ENCODE measurements at regions not wholly inside any gene's neighbourhood (a gene's known extent, or its start where the extent isn't known, plus 50 kb on each side); places are given as distances from the start of the nearest gene placed in this dataset.

DNA sequence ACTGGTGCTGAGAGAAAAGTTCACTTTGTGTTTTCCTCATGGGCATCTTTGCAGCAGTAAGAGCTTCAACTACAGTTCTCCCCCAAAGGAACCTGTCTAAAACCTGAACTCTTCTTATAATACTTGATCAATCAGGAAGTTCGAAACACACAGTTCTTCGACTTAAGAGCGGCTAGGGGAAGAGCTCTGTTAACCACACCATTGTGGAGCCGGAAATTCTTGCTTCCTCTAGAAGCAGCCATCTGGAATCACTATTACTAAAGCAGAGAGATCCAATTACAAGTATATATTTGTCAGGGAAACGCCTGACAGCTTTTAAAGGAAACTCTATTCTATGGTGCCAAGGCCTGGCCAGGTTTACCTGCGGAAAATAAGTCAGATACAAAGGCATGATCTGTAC is 337.3 kb upstream of the CBLB start:
- no peak overlapping the region for H3K27ac ChIP-seq
- TF ChIP-seq, protein P1, sequence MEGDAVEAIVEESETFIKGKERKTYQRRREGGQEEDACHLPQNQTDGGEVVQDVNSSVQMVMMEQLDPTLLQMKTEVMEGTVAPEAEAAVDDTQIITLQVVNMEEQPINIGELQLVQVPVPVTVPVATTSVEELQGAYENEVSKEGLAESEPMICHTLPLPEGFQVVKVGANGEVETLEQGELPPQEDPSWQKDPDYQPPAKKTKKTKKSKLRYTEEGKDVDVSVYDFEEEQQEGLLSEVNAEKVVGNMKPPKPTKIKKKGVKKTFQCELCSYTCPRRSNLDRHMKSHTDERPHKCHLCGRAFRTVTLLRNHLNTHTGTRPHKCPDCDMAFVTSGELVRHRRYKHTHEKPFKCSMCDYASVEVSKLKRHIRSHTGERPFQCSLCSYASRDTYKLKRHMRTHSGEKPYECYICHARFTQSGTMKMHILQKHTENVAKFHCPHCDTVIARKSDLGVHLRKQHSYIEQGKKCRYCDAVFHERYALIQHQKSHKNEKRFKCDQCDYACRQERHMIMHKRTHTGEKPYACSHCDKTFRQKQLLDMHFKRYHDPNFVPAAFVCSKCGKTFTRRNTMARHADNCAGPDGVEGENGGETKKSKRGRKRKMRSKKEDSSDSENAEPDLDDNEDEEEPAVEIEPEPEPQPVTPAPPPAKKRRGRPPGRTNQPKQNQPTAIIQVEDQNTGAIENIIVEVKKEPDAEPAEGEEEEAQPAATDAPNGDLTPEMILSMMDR (IDR thresholded peaks at IDR 0.05), result no peak
- no peaks in the 10 kb centered on the region for H3K9me3 ChIP-seq

DNA sequence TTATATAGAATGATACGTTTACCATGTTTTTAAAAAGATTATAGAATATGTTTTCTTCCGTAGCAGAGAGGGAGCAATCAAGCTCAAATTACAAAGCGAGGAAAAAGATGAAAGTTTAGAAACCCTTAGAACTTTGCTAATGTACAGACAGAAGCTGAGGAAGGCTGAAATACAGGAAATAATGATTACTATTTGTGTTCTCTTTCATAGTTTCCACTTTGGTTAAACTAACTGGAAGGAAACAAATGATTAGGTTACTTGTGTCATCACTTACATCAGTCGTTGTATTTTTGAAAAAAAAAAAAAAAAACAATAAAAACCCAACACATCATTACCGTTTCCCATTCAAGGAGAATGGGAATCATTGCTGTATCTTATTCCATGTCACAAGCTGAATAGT is 337.8 kb upstream of the CBLB start:
- H3K4me3 ChIP-seq (ENCODE audit: low read depth in 1 of 2, low read length in 1 of 2), result no peak overlapping the region
- no peak overlapping the region for H3K27ac ChIP-seq
- no peaks in the 10 kb centered on the region for H3K36me3 ChIP-seq
- no peaks in the 10 kb centered on the region for H3K9me3 ChIP-seq
- H3K4me1 ChIP-seq (ENCODE audit: control insufficient read depth in 1 of 2, insufficient read depth in 1 of 2, low read depth in 1 of 2, low read length in 1 of 2), result peaks cover 8 to 9% of the 10 kb centered on the region in 2 experiments
- TF ChIP-seq, protein P1 (IDR thresholded peaks at IDR 0.05), result no peak
- H3K27me3 ChIP-seq, result no peaks in the 10 kb centered on the region

More for the DNA sequence above, 337.3 kb upstream of the CBLB start:
- peaks cover 8 to 9% of the 10 kb centered on the region in 2 experiments for H3K4me1 ChIP-seq (ENCODE audit: control insufficient read depth in 1 of 2, insufficient read depth in 1 of 2, low read depth in 1 of 2, low read length in 1 of 2)
- H3K4me3 ChIP-seq (ENCODE audit: low read depth in 1 of 2, low read length in 1 of 2), result no peak overlapping the region
- no peaks in the 10 kb centered on the region for H3K27me3 ChIP-seq
- H3K36me3 ChIP-seq, result no peaks in the 10 kb centered on the region

DNA sequence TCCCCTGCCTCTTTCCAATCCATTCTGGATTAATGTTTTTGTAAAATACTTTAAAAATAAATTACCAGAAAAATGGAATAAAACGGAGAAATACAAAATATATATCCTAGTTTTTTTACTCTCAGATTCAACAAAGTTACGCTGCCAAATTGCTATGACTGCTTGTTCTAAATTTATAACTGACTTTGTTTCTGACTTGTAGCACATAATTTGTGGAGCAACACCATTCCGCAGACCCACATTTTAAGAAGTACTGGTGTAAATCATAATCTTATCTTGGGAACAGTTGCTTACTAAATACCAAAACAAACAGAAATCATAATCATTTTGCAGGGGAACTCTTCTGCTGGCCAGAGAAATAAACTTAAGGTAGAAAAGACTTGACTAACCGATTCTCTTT is 339.4 kb upstream of the CBLB start:
- TF ChIP-seq, protein P1 (IDR thresholded peaks at IDR 0.05), result no peak
- Histone ChIP-seq H3K4me3 (ENCODE audit: low read depth in 1 of 2, low read length in 1 of 2) (no peak overlapping the region), H3K36me3 (no peaks in the 10 kb centered on the region), H3K9me3 (no peaks in the 10 kb centered on the region), H3K27me3 (no peaks in the 10 kb centered on the region), H3K27ac (no peak overlapping the region), H3K4me1 (ENCODE audit: control insufficient read depth in 1 of 2, insufficient read depth in 1 of 2, low read depth in 1 of 2, low read length in 1 of 2) (peaks cover 8 to 9% of the 10 kb centered on the region in 2 experiments)

DNA sequence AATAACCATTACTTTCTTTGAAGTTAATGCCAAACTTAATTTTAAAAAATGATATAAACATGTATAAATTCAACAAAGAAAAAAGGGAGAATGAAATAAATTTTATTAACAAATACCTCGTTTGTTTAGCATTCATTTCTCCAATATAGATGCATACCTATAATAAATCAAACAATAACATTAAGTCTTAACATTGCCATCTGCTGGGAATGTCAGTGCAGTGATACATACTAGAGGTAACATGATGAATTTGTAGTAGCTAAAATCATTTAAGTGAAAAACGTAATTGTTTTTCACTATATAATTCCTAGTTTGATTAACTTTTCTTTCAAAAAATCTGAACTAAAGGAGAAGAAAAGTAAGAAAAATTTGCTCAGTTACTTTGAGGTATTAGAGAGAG is 340.2 kb upstream of the CBLB start:
- H3K4me1 ChIP-seq (ENCODE audit: control insufficient read depth in 1 of 2, insufficient read depth in 1 of 2, low read depth in 1 of 2, low read length in 1 of 2), result peaks cover 8 to 9% of the 10 kb centered on the region in 2 experiments
- TF ChIP-seq, protein P1 (IDR thresholded peaks at IDR 0.05), result no peak
- H3K9me3 ChIP-seq, result no peaks in the 10 kb centered on the region
- no peaks in the 10 kb centered on the region for H3K36me3 ChIP-seq
- H3K27me3 ChIP-seq, result no peaks in the 10 kb centered on the region
- no peak overlapping the region for H3K4me3 ChIP-seq (ENCODE audit: low read depth in 1 of 2, low read length in 1 of 2)
- no peak overlapping the region for H3K27ac ChIP-seq

DNA sequence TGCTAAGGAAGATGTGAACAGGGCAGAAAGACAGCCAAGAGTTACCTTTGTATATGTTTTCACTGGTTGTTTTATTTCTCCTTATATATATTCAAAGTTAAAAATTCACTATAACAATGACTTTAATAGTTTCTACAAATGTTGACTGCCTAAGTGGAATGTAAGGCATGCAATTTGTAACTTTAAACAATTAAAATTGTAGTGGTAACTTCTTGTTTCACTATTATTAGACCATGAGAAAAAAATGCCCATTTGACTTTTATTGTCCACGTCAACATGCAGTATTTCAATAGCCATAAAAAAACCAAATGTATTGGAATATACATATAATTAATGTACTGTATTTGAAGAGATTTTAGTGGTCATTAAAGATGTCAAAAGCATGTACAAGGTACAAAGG is 340.7 kb upstream of the CBLB start:
- no peaks in the 10 kb centered on the region for H3K36me3 ChIP-seq
- H3K9me3 ChIP-seq, result no peaks in the 10 kb centered on the region
- no peaks in the 10 kb centered on the region for H3K27me3 ChIP-seq
- H3K4me3 ChIP-seq (ENCODE audit: low read depth in 1 of 2, low read length in 1 of 2), result no peak overlapping the region
- peaks cover 8 to 9% of the 10 kb centered on the region in 2 experiments for H3K4me1 ChIP-seq (ENCODE audit: control insufficient read depth in 1 of 2, insufficient read depth in 1 of 2, low read depth in 1 of 2, low read length in 1 of 2)
- TF ChIP-seq, protein P1 (IDR thresholded peaks at IDR 0.05), result no peak
- no peak overlapping the region for H3K27ac ChIP-seq

DNA sequence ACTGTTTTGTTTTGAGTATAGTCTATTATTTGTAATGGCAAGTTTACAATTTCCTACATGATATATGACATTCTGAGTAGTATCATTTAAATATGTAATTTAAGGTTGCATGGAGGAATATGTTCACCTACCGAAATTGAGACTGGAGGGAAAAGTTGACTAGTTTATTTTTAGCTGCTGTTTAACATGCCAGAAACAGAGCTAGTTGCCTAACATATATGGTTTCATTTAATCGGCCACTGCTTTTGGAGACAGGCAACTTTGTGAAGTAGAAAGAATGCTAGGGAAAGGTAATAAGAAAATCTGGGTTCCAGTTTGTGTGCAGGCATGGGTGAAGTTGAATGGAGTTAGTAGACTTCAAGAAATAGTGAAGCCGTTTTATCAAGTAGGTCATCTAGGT is 342.1 kb upstream of the CBLB start:
- Histone ChIP-seq H3K4me1 (ENCODE audit: control insufficient read depth in 1 of 2, insufficient read depth in 1 of 2, low read depth in 1 of 2, low read length in 1 of 2) (peaks cover 6 to 8% of the 10 kb centered on the region in 2 experiments), H3K4me3 (ENCODE audit: low read depth in 1 of 2, low read length in 1 of 2) (no peak overlapping the region), H3K27ac (no peak overlapping the region), H3K36me3 (no peaks in the 10 kb centered on the region), H3K27me3 (no peaks in the 10 kb centered on the region), H3K9me3 (no peaks in the 10 kb centered on the region)
- TF ChIP-seq, protein P1 (IDR thresholded peaks at IDR 0.05), result no peak

Measured in neutrophil (primary cell).